Gastrocnemius medialis (tissue), 4 donors: ENCODE measurements at regions not wholly inside any gene's neighbourhood (a gene's known extent, or its start where the extent isn't known, plus 50 kb on each side); places are given as distances from the start of the nearest gene placed in this dataset.

Source experiments
- ATAC-seq, 2 donors: fragments of 150-250 bp; one replicate each; pipeline ENCODE4 v1.9.1; 2016
- DNase-seq, 2 donors: peaks; one replicate each; pipeline ENCODE4 v3.0.0-alpha.2; 2019
- H3K27ac ChIP-seq, 4 donors: fragments of 200-600 bp; sonication (generic); 1 replicate in 1 of 4; 2 replicates in 3 of 4; pipeline ENCODE4 v1.5.1; 2016 to 2018; ENCODE audit warnings: mild to moderate bottlenecking in 2 of 4, moderate library complexity in 1 of 4
- H3K27me3 ChIP-seq, 3 donors: fragments of 200-600 bp; sonication (generic) in 2 of 3; 1 replicate in 1 of 3; 2 replicates in 2 of 3; pipeline versions ENCODE4 v1.5.1 to v1.6.0; 2016 to 2019; ENCODE audit warnings: mild to moderate bottlenecking in 1 of 3, moderate library complexity in 1 of 3
- H3K36me3 ChIP-seq, 2 donors: fragments of 200-600 bp; sonication (generic) in 1 of 2; one replicate each; pipeline ENCODE4 v1.5.1; 2017 to 2018
- H3K4me1 ChIP-seq, 2 donors: fragments of 200-600 bp; sonication (generic) in 1 of 2; one replicate each; pipeline ENCODE4 v1.5.1; 2016 to 2017; ENCODE audit warnings: mild to moderate bottlenecking in 2 of 2
- H3K4me3 ChIP-seq, 4 donors: fragments of 200-600 bp; sonication (generic) in 3 of 4; 1 replicate in 1 of 4; 2 replicates in 3 of 4; pipeline ENCODE4 v1.5.1; 2016 to 2019; ENCODE audit warnings: mild to moderate bottlenecking in 2 of 4
- H3K9me3 ChIP-seq, 3 donors: fragments of 200-600 bp; sonication (generic) in 2 of 3; 1 replicate in 1 of 3; 2 replicates in 2 of 3; pipeline ENCODE4 v1.5.1; 2016 to 2019
- CTCF ChIP-seq, 5 experiments: fragments of 450-650 bp in 3 of 5; fragments of 200-600 bp in 2 of 5; sonication (generic) in 2 of 5; IDR thresholded peaks in 4 of 5; conservative IDR thresholded peaks in 1 of 5; 1 replicate in 4 of 5; 2 replicates in 1 of 5; pipeline ENCODE4 v1.5.1; 2016 to 2019; ENCODE audit warnings: antibody characterized with exemption in 5 of 5, mild to moderate bottlenecking in 3 of 5, moderate library complexity in 3 of 5
- POLR2A ChIP-seq, 2 donors: fragments of 450-650 bp; IDR thresholded peaks; one replicate each; pipeline ENCODE4 v1.6.1; 2017; ENCODE audit warnings: antibody characterized with exemption in 2 of 2, mild to moderate bottlenecking in 2 of 2, moderate library complexity in 2 of 2
- in situ Hi-C, 4 donors: fragments of 200-750 bp; cut with MboI; loops; one replicate each; pipeline versions ENCODE4 v1.15.0 to v1.8.0; 2017; ENCODE audit warnings: low sequenced_read_pairs in 4 of 4
- intact Hi-C: fragments of 100-400 bp; cut with DNase I; formaldehyde crosslinking; loops from one replicate; pipeline ENCODE4 v1.15.1; 2023; ENCODE audit warnings: low total_unique reads

DNA sequence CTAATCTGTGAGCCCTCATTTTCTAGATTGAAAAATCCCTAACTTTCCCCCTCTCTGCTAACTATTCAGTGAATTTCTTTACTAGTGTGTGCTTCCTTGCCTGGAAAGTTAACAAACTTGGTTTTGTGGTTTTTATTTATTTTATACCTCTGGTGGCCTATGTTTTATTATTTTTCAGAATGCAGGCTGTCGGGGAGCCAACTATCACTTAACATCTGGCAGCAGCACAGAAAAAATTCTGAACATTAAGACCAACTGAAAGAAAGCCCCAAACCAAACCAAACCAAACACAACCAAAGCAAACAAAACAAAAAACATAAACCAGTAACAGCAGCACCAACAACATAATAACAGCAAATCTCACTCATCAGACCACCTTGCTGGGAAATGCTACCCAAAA, 109.0 kb upstream of the KL start:
- Histone ChIP-seq H3K4me3 (no peak overlapping the region), H3K4me1 (no peaks in the 10 kb centered on the region), H3K36me3 (no peaks in the 10 kb centered on the region), H3K27ac (no peak overlapping the region), H3K27me3 (no peaks in the 10 kb centered on the region), H3K9me3 (no peaks in the 10 kb centered on the region)
- no peak for ATAC-seq
- no peak for DNase-seq
- in situ Hi-C loops, result no loop called here
- no peak for TF ChIP-seq POLR2A (IDR thresholded peaks at IDR 0.05)
- TF ChIP-seq CTCF (IDR thresholded peaks at IDR 0.05 in 4 of 5, conservative IDR thresholded peaks at IDR 0.05 in 1 of 5), result no peak
- intact Hi-C loops, result no loop called here

DNA sequence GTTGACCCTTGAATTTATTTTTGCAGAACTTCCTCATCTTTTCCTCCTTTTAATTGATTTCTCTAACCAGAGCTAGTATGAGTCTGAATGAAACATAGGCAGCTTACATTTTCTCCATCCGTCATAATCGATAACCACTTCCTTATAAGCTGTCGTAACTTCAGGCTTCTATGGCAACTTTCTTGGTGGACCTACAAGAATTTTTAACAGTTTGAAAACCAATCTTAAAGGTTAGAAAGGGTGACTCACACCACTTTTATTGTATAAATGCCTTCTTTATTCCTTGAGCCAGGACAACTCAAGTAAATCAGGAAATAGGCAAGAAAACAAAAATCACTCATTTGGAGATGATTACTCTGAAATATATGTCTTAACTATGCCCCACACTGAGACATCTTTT, 105.7 kb upstream of the KL start:
- TF ChIP-seq CTCF (IDR thresholded peaks at IDR 0.05 in 4 of 5, conservative IDR thresholded peaks at IDR 0.05 in 1 of 5), result no peak
- no peak for TF ChIP-seq POLR2A (IDR thresholded peaks at IDR 0.05)
- Histone ChIP-seq H3K36me3 (no peaks in the 10 kb centered on the region), H3K4me3 (no peak overlapping the region), H3K4me1 (no peaks in the 10 kb centered on the region), H3K27me3 (no peaks in the 10 kb centered on the region), H3K9me3 (no peaks in the 10 kb centered on the region), H3K27ac (no peak overlapping the region)
- ATAC-seq, result no peak
- no peak for DNase-seq
- intact Hi-C loops (no loop called here), in situ Hi-C loops (no loop called here)

DNA sequence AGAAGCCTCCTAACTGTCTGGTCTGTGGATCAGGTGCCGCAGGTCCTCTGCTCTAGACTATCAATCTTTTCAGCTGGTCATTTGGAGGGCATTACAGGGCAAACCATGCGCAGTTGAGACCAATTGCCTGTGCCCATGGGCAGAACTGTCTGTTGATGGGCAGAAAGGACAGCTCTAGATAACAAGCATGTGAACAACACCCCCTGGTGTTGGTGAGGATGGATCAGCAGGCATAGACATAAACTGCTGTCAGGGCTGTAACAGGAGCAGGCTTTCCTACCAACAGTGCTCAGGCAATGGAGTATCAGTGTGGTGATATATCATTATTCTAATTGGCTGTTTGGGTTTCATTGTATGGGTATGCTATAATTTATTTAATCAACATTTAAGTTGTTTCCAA, 104.7 kb upstream of the KL start:
- Histone ChIP-seq H3K9me3 (no peaks in the 10 kb centered on the region), H3K27ac (no peak overlapping the region), H3K27me3 (no peaks in the 10 kb centered on the region), H3K4me3 (no peak overlapping the region), H3K36me3 (no peaks in the 10 kb centered on the region), H3K4me1 (no peaks in the 10 kb centered on the region)
- ATAC-seq, result no peak
- in situ Hi-C loops, result no loop called here
- TF ChIP-seq CTCF (IDR thresholded peaks at IDR 0.05 in 4 of 5, conservative IDR thresholded peaks at IDR 0.05 in 1 of 5) (no peak), POLR2A (IDR thresholded peaks at IDR 0.05) (no peak)
- no peak for DNase-seq
- intact Hi-C loops, result no loop called here

DNA sequence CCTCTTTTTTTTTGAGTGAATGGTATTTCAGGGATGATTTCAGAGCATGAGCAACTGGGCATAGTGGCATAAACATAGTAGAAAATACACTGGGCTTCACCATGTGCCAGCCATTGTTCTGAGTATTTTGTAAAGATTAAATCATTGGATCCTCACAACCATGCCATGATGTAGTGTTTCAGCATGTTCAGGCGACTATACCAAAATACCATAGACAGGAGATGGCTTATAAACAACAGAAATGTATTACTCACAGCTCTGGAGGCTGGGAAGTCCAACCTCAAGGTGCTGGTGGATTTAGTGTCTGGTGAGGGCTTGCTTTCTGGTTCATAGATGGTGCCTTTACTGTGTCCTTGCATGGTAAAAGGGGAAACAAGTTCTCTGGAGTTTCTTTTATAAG, 101.5 kb upstream of the KL start:
- ATAC-seq (no peak), DNase-seq (no peak)
- intact Hi-C loops, result no loop called here
- Histone ChIP-seq H3K36me3 (no peaks in the 10 kb centered on the region), H3K27me3 (no peaks in the 10 kb centered on the region), H3K27ac (no peak overlapping the region), H3K9me3 (no peaks in the 10 kb centered on the region), H3K4me1 (no peaks in the 10 kb centered on the region), H3K4me3 (no peak overlapping the region)
- no peak for TF ChIP-seq POLR2A (IDR thresholded peaks at IDR 0.05)
- no peak for TF ChIP-seq CTCF (IDR thresholded peaks at IDR 0.05 in 4 of 5, conservative IDR thresholded peaks at IDR 0.05 in 1 of 5)
- in situ Hi-C loops, result no loop called here

DNA sequence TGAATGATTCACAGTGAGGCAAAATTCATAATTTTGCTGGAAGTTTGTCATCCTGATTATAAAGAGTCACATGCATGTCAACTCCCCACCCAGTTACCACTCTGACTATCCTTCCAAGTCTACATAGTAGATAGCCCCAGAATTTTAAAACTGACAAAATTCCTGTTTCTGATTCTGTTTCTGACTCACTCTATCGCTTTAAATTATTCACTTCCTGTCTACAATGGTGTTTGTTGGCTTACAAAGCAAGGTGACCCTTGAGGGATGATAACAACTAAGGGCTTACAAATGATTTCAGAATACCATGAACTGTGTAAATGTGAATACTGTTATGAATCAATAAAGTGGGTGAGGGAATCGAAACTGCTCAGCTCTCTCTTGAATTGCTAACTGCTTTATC, 98.7 kb upstream of the KL start:
- no peak for TF ChIP-seq CTCF (IDR thresholded peaks at IDR 0.05 in 4 of 5, conservative IDR thresholded peaks at IDR 0.05 in 1 of 5)
- TF ChIP-seq POLR2A (IDR thresholded peaks at IDR 0.05), result no peak
- Histone ChIP-seq H3K27ac (no peak overlapping the region), H3K4me1 (no peaks in the 10 kb centered on the region), H3K4me3 (no peak overlapping the region), H3K27me3 (no peaks in the 10 kb centered on the region), H3K36me3 (no peaks in the 10 kb centered on the region), H3K9me3 (no peaks in the 10 kb centered on the region)
- no peak for ATAC-seq
- in situ Hi-C loops, result no loop called here
- no peak for DNase-seq
- intact Hi-C loops, result no loop called here
